ENCODE measurements at regions not wholly inside any gene's neighbourhood (a gene's known extent, or its start where the extent isn't known, plus 50 kb on each side); places are given as distances from the start of the nearest gene placed in this dataset.

DNA sequence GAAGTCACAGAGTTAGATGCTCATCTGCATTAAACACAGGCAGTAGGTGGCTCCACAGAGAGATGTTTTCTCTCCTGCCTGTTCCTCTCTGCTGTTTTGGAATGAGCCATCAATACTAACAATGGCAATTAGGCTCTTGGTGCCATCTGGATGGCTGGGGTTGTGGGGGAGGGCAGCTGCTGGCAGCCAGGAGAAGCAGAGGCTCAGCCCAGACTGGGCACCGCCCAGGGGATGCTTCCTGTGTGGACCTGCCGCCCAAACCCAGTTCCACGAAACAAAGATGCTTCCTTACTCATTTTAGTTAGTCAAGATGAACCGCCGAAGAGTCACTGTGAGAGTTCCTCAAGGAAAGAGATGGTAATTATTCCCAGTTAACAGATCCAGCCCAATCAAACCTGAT, 50.8 kb upstream of the PCDH8 start:
- in situ Hi-C loops (cut with HindIII; ENCODE audit: extremely low pct_ligation_motif_present, low pct_unique_long_range_greater_than_20kb) (no loop called here), intact Hi-C loops (cut with micrococcal nuclease; ENCODE audit: unreplicated experiment) (no loop called here)
- ATAC-seq (no peak), DNase-seq (ENCODE audit: low spot score) (no peak), FAIRE-seq (no peak)
- Histone ChIP-seq H3K27me3 (ENCODE audit: control insufficient read depth in 1 of 2, insufficient read depth in 2 of 2, low read length in 2 of 2) (peaks cover 2 to 15% of the 10 kb centered on the region in 2 experiments; a peak in 2 of 5 replicates), H4K20me1 (ENCODE audit: insufficient read depth, low read length) (no peaks in the 10 kb centered on the region), H3K4me1 (ENCODE audit: insufficient read depth, low read length) (no peaks in the 10 kb centered on the region), H3K4me3 (replicated peaks in 1 of 3; ENCODE audit: insufficient read depth in 1 of 3, low read depth in 2 of 3, low read length in 3 of 3) (no peak overlapping the region), H3K4me2 (ENCODE audit: low read depth, low read length) (no peak overlapping the region), H2AFZ (ENCODE audit: low read length) (no peak overlapping the region), H3K27ac (ENCODE audit: extremely low read length, insufficient read depth, low read length) (no peak overlapping the region), H3K36me3 (replicated peaks in 1 of 2; ENCODE audit: control insufficient read depth in 1 of 2, insufficient read depth in 2 of 2, low read length in 2 of 2) (no peaks in the 10 kb centered on the region), H3K9ac (ENCODE audit: insufficient read depth, low read depth, low read length) (no peak overlapping the region), H3K79me2 (ENCODE audit: insufficient read depth, low read length) (no peaks in the 10 kb centered on the region), H3K9me3 (ENCODE audit: low read length) (no peaks in the 10 kb centered on the region)
- 46% methylated on average over 5 of the region's 5 CpGs for WGBS (ENCODE audit: low lambda C conversion rate)
- TF ChIP-seq ZNF569 (CRISPR knock-in tag; IDR thresholded peaks at IDR 0.05; ENCODE audit: borderline replicate concordance) (no peak), FIP1L1 (IDR thresholded peaks at IDR 0.05; ENCODE audit: borderline replicate concordance, insufficient read depth, low read depth, low read length) (no peak), PPARG (CRISPR knock-in tag; conservative IDR thresholded peaks at IDR 0.05) (no peak), XRCC5 (optimal IDR thresholded peaks at IDR 0.05; ENCODE audit: low read length) (no peak), SIX4 (CRISPR knock-in tag; IDR thresholded peaks at IDR 0.05) (no peak)
- TF ChIP-seq, protein P1, sequence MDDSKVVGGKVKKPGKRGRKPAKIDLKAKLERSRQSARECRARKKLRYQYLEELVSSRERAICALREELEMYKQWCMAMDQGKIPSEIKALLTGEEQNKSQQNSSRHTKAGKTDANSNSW (CRISPR knock-in tag; IDR thresholded peaks at IDR 0.05; ENCODE audit: borderline replicate concordance) = no peak
- TF ChIP-seq, protein P2, sequence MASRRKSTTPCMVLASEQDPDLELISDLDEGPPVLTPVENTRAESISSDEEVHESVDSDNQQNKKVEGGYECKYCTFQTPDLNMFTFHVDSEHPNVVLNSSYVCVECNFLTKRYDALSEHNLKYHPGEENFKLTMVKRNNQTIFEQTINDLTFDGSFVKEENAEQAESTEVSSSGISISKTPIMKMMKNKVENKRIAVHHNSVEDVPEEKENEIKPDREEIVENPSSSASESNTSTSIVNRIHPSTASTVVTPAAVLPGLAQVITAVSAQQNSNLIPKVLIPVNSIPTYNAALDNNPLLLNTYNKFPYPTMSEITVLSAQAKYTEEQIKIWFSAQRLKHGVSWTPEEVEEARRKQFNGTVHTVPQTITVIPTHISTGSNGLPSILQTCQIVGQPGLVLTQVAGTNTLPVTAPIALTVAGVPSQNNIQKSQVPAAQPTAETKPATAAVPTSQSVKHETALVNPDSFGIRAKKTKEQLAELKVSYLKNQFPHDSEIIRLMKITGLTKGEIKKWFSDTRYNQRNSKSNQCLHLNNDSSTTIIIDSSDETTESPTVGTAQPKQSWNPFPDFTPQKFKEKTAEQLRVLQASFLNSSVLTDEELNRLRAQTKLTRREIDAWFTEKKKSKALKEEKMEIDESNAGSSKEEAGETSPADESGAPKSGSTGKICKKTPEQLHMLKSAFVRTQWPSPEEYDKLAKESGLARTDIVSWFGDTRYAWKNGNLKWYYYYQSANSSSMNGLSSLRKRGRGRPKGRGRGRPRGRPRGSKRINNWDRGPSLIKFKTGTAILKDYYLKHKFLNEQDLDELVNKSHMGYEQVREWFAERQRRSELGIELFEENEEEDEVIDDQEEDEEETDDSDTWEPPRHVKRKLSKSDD (CRISPR knock-in tag; IDR thresholded peaks at IDR 0.05; ENCODE audit: low read depth) = no peak
- POLR2A ChIA-PET = no interaction called here
- no TSS peak for BruUV-seq (replicated peaks)
- CTCF ChIA-PET (ENCODE audit: low intra/inter-chr PET ratio, low total read pairs) = no interaction called here

Measured in HepG2 (cell line).